Dendritic cell treated with granulocyte-macrophage colony-stimulating factor and Interleukin-4, amounts not matched to agents 40 ng/mL and 50 ng/mL, for 4 days (primary cell): ENCODE measurements at regions not wholly inside any gene's neighbourhood (a gene's known extent, or its start where the extent isn't known, plus 50 kb on each side); places are given as distances from the start of the nearest gene placed in this dataset.

Source experiments
- H3K27ac Mint-ChIP-seq: one replicate; pipeline ENCODE4 v1.8.0; 2022; ENCODE audit warnings: mild to moderate bottlenecking, mixed read lengths
- H3K27me3 Mint-ChIP-seq: one replicate; pipeline ENCODE4 v1.8.0; 2022; ENCODE audit warnings: mild to moderate bottlenecking, mixed read lengths
- H3K36me3 Mint-ChIP-seq: one replicate; pipeline ENCODE4 v1.8.0; 2022; ENCODE audit warnings: low read depth, mixed read lengths
- H3K4me1 Mint-ChIP-seq: one replicate; pipeline ENCODE4 v1.8.0; 2022; ENCODE audit warnings: low read depth, mixed read lengths
- H3K4me3 Mint-ChIP-seq: one replicate; pipeline ENCODE4 v1.8.0; 2022; ENCODE audit warnings: mild to moderate bottlenecking, moderate library complexity, mixed read lengths
- H3K9me3 Mint-ChIP-seq: one replicate; pipeline ENCODE4 v1.8.0; 2022; ENCODE audit warnings: mixed read lengths
- intact Hi-C: fragments of 100-400 bp; cut with micrococcal nuclease; formaldehyde crosslinking; loops from one replicate; pipeline ENCODE4 v1.15.0; 2022

DNA sequence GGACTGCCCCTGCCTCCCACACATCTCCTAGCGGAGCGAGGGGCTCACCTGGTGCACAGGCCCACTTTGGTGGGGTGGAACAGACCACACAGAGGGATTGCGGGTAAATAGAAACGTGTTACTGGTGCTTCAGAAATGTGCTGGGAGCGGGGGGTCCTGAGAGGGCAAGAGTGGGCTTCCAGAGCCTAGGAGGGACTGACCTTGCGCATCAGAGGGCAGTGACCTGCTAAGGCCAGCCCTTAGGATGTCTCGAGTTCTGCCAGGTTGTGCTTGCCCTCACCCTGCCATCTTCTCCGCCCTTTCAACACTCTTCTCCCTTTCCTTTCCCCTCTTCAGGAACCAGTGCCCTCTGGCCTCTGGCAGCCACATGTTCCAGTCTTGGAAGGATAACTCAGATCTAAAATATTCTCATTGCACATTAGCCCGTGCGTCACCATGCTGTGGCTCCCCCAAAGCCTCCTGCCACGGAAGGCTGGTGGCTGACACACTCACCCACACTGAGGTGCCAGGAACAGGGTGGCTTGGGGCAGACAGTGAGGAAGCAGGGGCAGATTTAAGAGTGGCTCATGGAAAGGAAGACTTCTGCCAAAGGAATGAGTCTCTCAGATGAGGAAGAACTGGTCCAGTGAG, 89.6 kb downstream of the MCFD2 start:
- intact Hi-C loops, result no loop called here
- Mint-ChIP-seq H3K36me3 (no peaks in the 10 kb centered on the region), H3K27ac (peak overlapping the region; percentile 9)

DNA sequence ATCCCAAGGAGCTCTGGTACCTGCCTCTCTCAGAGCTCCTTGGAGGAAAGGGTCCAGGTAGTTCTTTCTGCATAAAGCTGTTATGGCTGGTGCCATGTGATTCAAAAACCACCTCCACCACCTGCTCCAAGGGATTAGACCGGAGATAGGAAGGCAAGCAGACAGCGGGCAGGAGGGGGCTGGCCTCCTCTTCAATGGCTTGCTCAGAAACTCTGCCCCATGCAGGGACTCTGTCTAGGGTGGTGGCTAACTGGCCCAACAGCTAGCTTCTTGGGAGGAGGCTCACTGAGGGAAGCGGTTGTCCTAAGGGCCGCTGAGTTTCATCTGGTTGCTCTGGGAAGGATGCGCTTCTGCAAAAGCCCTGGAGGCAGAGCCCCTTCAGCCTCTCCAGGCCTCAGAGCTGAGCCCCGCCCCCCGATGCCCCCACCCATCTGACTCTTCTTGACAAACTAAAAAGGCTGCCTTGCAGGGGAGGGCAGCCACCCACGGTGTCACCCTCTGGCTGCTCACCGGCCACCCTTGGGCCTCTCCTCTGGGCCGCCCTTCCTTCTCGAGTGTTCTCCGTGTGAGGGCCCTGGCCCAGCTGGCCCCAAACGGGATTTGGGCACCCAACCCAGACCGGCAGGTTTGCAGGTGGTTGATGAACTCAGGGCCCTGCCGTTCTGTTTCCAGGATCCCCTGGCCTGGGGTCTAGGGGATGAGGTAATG, 90.2 kb downstream of the MCFD2 start:
- no peaks in the 10 kb centered on the region for H3K4me1 Mint-ChIP-seq
- intact Hi-C loops, result no loop called here
- H3K4me3 Mint-ChIP-seq, result no peak overlapping the region
- H3K36me3 Mint-ChIP-seq, result no peaks in the 10 kb centered on the region
- peaks cover 1% of the 10 kb centered on the region for H3K27me3 Mint-ChIP-seq
- peaks cover 5% of the 10 kb centered on the region for H3K9me3 Mint-ChIP-seq
- peak overlapping the region; percentile 9 for H3K27ac Mint-ChIP-seq

More for the DNA sequence above, 89.6 kb downstream of the MCFD2 start:
- Mint-ChIP-seq H3K4me1 (no peaks in the 10 kb centered on the region), H3K9me3 (peaks cover 5% of the 10 kb centered on the region), H3K4me3 (no peak overlapping the region), H3K27me3 (peaks cover 1% of the 10 kb centered on the region)

DNA sequence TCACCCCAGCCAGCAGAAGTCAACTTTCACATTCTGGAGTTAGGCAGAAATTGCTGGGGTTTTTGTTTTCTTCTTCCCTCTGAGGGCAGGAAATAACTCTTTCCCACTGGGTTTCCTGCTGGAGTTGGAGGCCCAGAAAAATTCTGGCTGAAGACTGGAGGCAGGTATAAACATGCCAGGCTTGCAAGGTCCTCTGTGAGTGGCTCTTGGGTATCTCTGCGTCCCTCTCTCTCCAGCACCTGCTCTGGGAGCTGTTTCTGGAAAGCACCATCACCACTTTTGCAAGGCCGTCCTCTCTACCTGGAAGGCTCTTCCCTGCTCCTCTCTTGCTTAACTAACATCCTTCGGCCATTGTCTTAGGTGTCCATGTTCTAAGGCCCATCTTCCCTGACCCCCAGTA, 91.0 kb downstream of the MCFD2 start:
- H3K36me3 Mint-ChIP-seq, result no peaks in the 10 kb centered on the region
- no peak overlapping the region for H3K4me3 Mint-ChIP-seq
- intact Hi-C loops, result no loop called here
- peaks cover 1% of the 10 kb centered on the region for H3K27me3 Mint-ChIP-seq
- no peak overlapping the region for H3K27ac Mint-ChIP-seq
- H3K9me3 Mint-ChIP-seq, result peaks cover 5% of the 10 kb centered on the region
- H3K4me1 Mint-ChIP-seq, result no peaks in the 10 kb centered on the region

DNA sequence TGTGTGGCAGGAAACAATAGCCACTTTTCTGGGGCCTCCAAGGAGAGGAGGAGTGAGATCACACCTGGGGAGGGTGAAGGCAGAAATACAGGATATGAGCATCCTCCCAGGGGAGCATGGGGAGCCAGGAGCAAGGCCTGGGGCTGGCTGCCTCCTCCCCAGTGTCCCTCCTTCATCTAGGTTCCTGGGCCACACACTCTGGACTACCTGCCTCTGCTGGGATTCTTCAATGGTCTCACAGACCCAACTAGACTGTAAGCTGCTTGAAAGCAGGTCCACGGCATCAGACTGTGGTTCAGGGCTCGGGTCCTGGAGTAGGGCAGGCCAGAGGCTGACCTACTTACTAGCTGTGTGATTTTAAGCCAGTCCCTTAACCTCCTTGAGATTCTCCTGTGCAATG, 94.0 kb downstream of the MCFD2 start:
- H3K36me3 Mint-ChIP-seq, result no peaks in the 10 kb centered on the region
- no peaks in the 10 kb centered on the region for H3K27me3 Mint-ChIP-seq
- H3K4me3 Mint-ChIP-seq, result no peak overlapping the region
- H3K27ac Mint-ChIP-seq, result no peak overlapping the region
- H3K9me3 Mint-ChIP-seq, result no peaks in the 10 kb centered on the region
- intact Hi-C loops, result no loop called here
- H3K4me1 Mint-ChIP-seq, result no peaks in the 10 kb centered on the region

DNA sequence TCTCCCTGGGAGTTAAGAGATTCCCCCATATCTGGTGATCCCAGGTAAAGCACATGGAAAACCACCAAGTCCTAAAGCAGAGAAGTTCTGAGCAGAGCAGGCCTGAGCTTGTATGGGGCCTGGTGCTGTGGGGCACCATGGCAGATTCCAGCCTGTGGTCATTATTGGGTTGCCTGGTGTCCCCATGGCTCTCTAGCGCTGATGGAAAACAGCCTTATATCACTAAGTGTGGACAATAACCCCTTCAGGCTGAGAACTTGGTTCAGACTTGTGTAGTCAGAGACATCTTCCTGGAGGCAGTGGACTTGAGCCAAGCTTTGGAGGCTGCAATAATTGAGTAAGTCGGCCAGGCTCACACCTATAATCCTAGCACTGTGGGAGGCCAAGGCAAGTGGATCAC, 96.8 kb downstream of the MCFD2 start:
- no peaks in the 10 kb centered on the region for H3K9me3 Mint-ChIP-seq
- H3K27ac Mint-ChIP-seq, result no peak overlapping the region
- no peak overlapping the region for H3K4me3 Mint-ChIP-seq
- peaks cover 6% of the 10 kb centered on the region for H3K27me3 Mint-ChIP-seq
- H3K36me3 Mint-ChIP-seq, result no peaks in the 10 kb centered on the region
- intact Hi-C loops, result no loop called here
- H3K4me1 Mint-ChIP-seq, result peaks cover 11% of the 10 kb centered on the region

DNA sequence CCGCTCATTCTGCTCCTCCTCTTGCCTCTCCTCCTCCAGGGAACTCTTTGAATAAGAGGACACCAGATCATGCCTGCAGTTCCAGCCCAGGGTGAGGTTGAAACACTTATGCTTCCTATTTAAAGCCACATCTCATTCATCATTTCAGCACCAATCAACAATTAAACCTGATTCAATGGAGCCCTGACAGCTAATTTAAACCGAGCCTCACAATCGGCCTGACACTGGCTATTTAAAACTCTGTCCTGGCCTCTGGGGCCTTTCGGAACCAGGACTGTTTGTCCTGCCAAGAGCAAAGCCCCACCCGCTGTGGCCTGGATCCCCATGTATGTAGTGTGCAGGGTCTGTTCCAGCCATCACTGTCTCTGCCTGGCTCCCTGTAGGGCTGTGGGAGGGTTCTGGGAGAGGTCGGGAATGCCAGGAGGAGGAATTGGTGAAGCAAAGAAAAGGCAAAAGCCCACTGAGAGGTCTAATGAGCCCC, 97.4 kb downstream of the MCFD2 start:
- no peak overlapping the region for H3K27ac Mint-ChIP-seq
- intact Hi-C loops, result no loop called here

DNA sequence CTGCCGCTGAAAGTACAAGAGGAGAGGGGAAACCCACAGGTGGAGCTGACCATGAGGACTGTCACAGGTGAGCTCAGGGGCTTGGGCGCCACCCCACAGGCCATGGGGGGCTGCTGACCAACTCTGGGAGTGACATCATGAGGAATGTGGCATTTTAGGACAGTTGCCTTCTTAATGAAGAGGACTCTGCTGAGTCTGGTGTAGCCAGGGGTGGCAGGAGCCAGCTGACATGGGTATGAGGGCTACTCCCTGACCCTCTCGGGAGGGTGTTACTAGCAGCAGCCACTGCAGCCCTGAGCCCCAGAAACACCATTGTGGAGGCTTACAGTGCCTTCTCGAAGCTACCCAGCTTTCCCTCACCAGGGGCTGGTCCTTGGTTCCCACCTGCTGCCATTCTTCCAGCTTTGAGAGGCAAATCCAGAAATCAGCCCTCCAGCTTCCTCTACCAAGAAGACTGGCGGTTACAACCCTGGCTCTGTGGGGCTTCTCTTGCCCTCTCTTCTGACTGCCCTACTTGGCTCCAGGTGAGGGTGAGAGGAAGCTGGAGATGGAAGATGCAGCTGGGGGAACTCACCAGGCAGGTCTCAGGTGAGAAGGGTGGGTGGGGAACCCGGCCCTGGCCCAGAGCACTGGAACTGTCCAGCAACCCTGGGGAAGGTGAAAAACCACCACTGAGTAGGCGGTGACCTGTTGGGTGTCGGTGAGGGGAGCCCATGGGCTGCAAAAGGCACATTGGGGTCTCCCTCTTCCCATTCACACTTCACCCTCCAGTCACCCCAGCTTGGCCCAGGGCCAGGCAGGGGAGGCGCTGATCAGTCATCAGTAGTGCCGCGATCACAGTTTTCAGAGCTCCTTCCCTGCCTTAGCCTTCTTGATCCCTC, 98.5 kb downstream of the MCFD2 start:
- Mint-ChIP-seq H3K36me3 (no peaks in the 10 kb centered on the region), H3K27me3 (peaks cover 10% of the 10 kb centered on the region), H3K4me3 (no peak overlapping the region), H3K27ac (no peak overlapping the region), H3K9me3 (no peaks in the 10 kb centered on the region), H3K4me1 (peaks cover 11% of the 10 kb centered on the region)
- intact Hi-C loops, result no loop called here

More for the DNA sequence above, 97.4 kb downstream of the MCFD2 start:
- Mint-ChIP-seq H3K9me3 (no peaks in the 10 kb centered on the region), H3K27me3 (peaks cover 6% of the 10 kb centered on the region), H3K4me1 (peaks cover 11% of the 10 kb centered on the region), H3K36me3 (no peaks in the 10 kb centered on the region), H3K4me3 (no peak overlapping the region)

DNA sequence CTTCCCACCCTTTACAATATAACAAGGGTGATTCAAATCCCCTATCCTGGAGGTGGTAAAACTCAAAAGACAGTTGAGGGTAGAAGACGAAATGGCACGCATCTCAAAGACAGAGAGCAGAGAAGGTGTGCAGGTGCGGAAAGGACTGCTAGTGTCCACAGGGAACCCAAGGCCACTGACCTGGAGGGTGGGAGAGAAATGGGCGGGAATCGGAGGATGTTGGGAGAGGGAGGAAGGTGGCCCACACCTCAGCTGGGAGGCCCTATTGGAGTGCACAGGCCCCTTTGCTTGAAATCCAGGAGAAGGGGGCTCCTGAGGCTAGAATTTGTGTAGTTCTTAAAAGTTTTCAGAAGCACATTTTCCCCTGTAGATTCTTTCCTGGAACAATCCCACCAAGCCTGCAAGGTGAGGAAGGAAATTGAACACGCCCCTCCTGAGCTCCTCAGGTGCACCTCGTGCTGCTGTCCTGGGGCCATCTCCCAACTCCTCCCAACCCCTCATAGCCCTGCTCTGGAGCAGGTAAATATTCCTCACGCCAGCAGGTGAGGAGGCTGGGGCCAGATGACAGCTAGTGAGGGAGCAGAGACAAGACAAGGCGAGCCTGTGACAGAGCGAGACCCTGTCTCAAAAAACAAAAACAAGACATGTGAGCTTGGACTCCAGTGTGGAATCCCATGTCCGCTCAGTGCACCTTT, 99.3 kb downstream of the MCFD2 start:
- H3K27ac Mint-ChIP-seq, result no peak overlapping the region
- H3K4me1 Mint-ChIP-seq, result peaks cover 16% of the 10 kb centered on the region
- no peaks in the 10 kb centered on the region for H3K9me3 Mint-ChIP-seq
- intact Hi-C loops, result no loop called here
- H3K27me3 Mint-ChIP-seq, result peaks cover 10% of the 10 kb centered on the region
- H3K36me3 Mint-ChIP-seq, result no peaks in the 10 kb centered on the region
- no peak overlapping the region for H3K4me3 Mint-ChIP-seq

DNA sequence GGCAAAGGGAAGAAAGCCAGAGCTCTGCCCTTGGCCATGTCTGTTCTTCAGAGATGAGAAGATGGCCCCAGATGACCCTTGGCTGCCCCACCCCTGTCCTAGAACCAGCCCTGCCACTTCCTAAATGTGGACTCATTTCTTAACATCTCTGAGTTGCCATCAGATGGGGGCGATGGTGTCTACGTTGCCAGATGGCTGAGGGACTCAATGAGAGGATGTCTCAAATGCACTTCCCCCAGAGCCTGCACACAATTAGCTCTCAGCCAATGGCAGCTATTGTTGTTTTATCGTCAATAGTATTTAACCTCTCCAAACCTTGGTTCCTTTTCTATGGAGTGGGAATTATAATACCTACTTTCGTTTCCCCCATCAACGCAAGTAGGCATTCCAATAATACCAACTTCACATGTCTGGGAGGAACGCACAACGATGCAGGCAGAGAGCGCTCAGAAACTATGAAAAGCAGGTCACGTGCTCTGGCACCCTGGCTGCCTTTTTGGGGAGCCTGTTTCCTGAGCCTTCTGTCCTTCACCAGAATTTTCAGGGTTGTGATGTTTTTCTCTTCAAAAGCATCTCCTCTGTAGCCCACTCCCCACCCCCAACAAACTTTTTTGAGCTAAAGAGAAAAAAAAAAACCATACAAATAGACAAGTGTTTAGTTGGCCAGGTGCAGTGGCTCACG, 100.3 kb downstream of the MCFD2 start:
- Mint-ChIP-seq H3K36me3 (no peaks in the 10 kb centered on the region), H3K27me3 (peaks cover 10% of the 10 kb centered on the region), H3K27ac (no peak overlapping the region), H3K4me3 (no peak overlapping the region), H3K9me3 (no peaks in the 10 kb centered on the region), H3K4me1 (peaks cover 16% of the 10 kb centered on the region)
- intact Hi-C loops, result no loop called here

DNA sequence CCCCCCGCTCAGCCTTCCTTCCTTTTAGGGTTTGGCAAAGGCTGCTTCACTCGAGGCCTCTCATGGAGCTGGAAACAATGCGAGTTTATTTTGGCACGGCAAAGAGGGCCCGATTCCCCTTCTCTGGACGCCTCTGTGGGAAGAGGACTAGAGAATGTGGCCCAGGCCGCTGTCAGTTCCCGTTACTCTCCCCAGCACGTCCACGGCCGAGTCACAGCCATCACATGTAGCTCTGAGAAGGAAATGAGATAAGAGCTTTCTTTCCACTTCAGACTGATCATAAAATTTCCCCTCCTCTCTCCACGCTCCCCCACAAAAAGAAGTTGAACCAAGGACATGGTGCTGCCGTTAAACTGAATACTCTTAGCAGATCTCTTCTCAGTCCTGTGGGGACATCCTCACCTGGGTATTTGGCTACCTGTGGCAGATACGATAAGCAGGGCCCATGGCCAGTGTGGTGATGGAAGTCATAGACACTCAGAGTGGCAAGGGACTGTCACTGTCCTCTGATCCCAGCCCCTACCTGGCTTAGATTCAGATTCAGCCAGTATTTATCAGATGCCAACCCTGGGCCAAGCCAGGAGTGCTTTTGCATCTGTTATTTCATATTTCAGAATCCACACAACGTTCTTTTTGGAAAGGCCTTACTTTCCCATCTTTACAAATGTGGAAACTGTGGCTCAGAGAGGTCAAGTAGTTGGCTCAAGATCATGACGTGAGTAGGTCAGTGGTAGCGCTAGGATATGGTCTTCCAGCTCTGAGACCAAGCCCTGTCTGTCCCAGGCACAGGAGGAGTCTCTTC, 101.2 kb downstream of the MCFD2 start:
- intact Hi-C loops, result no loop called here
- no peaks in the 10 kb centered on the region for H3K36me3 Mint-ChIP-seq
- no peaks in the 10 kb centered on the region for H3K9me3 Mint-ChIP-seq
- H3K4me3 Mint-ChIP-seq, result no peak overlapping the region
- no peak overlapping the region for H3K27ac Mint-ChIP-seq
- H3K27me3 Mint-ChIP-seq, result peaks cover 10% of the 10 kb centered on the region
- peaks cover 16% of the 10 kb centered on the region for H3K4me1 Mint-ChIP-seq

DNA sequence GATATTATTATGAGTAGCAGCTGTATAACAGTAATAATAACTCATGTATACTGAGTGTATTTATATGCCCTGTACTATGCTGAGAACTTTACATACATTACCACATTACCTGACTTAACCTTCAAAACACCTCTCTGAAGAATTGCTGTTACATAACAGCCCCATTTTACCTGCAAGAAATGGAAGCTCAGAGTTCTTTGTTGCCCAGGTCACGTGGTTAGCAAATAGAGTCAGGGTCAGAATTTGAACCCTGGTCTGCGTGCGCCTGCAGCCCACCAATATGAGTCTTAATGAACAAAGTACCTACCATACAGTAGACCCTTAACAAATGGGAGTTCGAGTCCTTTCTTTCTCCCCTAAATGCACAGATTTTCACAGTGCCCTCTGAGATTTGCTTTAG, 101.9 kb downstream of the MCFD2 start:
- Mint-ChIP-seq H3K9me3 (no peaks in the 10 kb centered on the region), H3K27ac (no peak overlapping the region), H3K36me3 (no peaks in the 10 kb centered on the region), H3K4me3 (no peak overlapping the region), H3K4me1 (peaks cover 16% of the 10 kb centered on the region), H3K27me3 (peaks cover 11% of the 10 kb centered on the region)
- intact Hi-C loops, result no loop called here

DNA sequence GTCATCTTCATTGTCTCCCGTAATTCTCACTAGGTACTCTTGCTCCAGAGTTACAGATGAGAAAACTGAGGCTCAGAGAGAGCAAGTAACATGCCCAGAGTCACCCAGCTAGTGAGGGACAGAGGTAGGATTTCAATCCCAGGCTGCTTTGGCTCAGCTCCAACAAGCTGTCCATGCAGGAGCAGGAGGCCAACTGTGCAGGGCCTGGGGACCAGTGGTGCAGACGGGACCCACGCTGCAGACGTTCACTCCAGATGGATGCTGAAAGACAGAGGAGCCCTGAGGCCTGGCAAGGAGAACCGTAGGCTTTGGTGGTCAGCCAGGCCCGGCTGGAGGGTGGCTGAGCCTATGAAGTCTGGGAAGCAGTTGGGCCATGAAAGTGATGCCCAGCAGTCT, 102.6 kb downstream of the MCFD2 start:
- intact Hi-C loops, result no loop called here
- H3K27ac Mint-ChIP-seq, result no peak overlapping the region
- H3K27me3 Mint-ChIP-seq, result peaks cover 11% of the 10 kb centered on the region
- no peak overlapping the region for H3K4me3 Mint-ChIP-seq
- H3K9me3 Mint-ChIP-seq, result no peaks in the 10 kb centered on the region
- H3K4me1 Mint-ChIP-seq, result peaks cover 16% of the 10 kb centered on the region
- no peaks in the 10 kb centered on the region for H3K36me3 Mint-ChIP-seq
